ENCODE measurements at regions not wholly inside any gene's neighbourhood (a gene's known extent, or its start where the extent isn't known, plus 50 kb on each side); places are given as distances from the start of the nearest gene placed in this dataset.

GRCh38 chr10:20726381-20726780, 170.7 kb downstream of the NEBL start:
- ChIA-PET CTCF (no interaction called here), POLR2A (no interaction called here)
- Histone ChIP-seq H3K36me3 (ENCODE audit: control insufficient read depth, insufficient read depth, low read length) (no peaks in the 10 kb centered on the region), H3K4me3 (ENCODE audit: low read depth, low read length) (no peak overlapping the region), H3K27me3 (ENCODE audit: control insufficient read depth, insufficient read depth, low read length) (no peaks in the 10 kb centered on the region)
- TF ChIP-seq CTCF (IDR thresholded peaks at IDR 0.05; ENCODE audit: insufficient read depth, low read depth, low read length) = no peak
- no peak for DNase-seq (ENCODE audit: low read depth)

GRCh38 chr10:20714979-20715378, 182.1 kb downstream of the NEBL start:
- POLR2A ChIA-PET = no interaction called here
- TF ChIP-seq CTCF (IDR thresholded peaks at IDR 0.05; ENCODE audit: insufficient read depth, low read depth, low read length) = no peak

GRCh38 chr10:20714518-20714917, 182.6 kb downstream of the NEBL start:
- DNase-seq (ENCODE audit: low read depth) = no peak
- ChIA-PET CTCF (no interaction called here), POLR2A (no interaction called here)
- H3K27me3 ChIP-seq (ENCODE audit: control insufficient read depth, insufficient read depth, low read length) = no peaks in the 10 kb centered on the region
- no peaks in the 10 kb centered on the region for H3K36me3 ChIP-seq (ENCODE audit: control insufficient read depth, insufficient read depth, low read length)
- no peak for TF ChIP-seq CTCF (IDR thresholded peaks at IDR 0.05; ENCODE audit: insufficient read depth, low read depth, low read length)
- H3K4me3 ChIP-seq (ENCODE audit: low read depth, low read length) = no peak overlapping the region

More at GRCh38 chr10:20714979-20715378, 182.1 kb downstream of the NEBL start:
- no peaks in the 10 kb centered on the region for H3K27me3 ChIP-seq (ENCODE audit: control insufficient read depth, insufficient read depth, low read length)
- DNase-seq (ENCODE audit: low read depth) = no peak
- CTCF ChIA-PET = no interaction called here
- no peak overlapping the region for H3K4me3 ChIP-seq (ENCODE audit: low read depth, low read length)
- H3K36me3 ChIP-seq (ENCODE audit: control insufficient read depth, insufficient read depth, low read length) = no peaks in the 10 kb centered on the region

- DNase-seq (ENCODE audit: low read depth) = no peak
- Histone ChIP-seq H3K27me3 (ENCODE audit: control insufficient read depth, insufficient read depth, low read length) (no peaks in the 10 kb centered on the region), H3K4me3 (ENCODE audit: low read depth, low read length) (no peak overlapping the region), H3K36me3 (ENCODE audit: control insufficient read depth, insufficient read depth, low read length) (no peaks in the 10 kb centered on the region)
- TF ChIP-seq CTCF (IDR thresholded peaks at IDR 0.05; ENCODE audit: insufficient read depth, low read depth, low read length) = no peak
- ChIA-PET POLR2A (no interaction called here), CTCF (no interaction called here)
Observed at GRCh38 chr10:20713420-20713819, 183.7 kb downstream of the NEBL start.

GRCh38 chr10:20712774-20713173, 184.3 kb downstream of the NEBL start:
- Histone ChIP-seq H3K4me3 (ENCODE audit: low read depth, low read length) (no peak overlapping the region), H3K36me3 (ENCODE audit: control insufficient read depth, insufficient read depth, low read length) (no peaks in the 10 kb centered on the region), H3K27me3 (ENCODE audit: control insufficient read depth, insufficient read depth, low read length) (no peaks in the 10 kb centered on the region)
- ChIA-PET POLR2A (no interaction called here), CTCF (no interaction called here)
- DNase-seq (ENCODE audit: low read depth) = no peak
- no peak for TF ChIP-seq CTCF (IDR thresholded peaks at IDR 0.05; ENCODE audit: insufficient read depth, low read depth, low read length)
